Pons (tissue), 1 donor: ENCODE measurements at regions not wholly inside any gene's neighbourhood (a gene's known extent, or its start where the extent isn't known, plus 50 kb on each side); places are given as distances from the start of the nearest gene placed in this dataset.
A peak's percentile ranks its signal among the peaks of the same experiment; 100 is the strongest.
"Not testable (repeated sequence)": the region's sequence is repeated elsewhere in the genome, so short reads cannot be mapped to it uniquely, and the experiment has no call there.

Experiments
- DNase-seq: peaks from one replicate; pipeline ENCODE4 v3.0.0-alpha.2; 2016; ENCODE audit warnings: low spot score

DNA sequence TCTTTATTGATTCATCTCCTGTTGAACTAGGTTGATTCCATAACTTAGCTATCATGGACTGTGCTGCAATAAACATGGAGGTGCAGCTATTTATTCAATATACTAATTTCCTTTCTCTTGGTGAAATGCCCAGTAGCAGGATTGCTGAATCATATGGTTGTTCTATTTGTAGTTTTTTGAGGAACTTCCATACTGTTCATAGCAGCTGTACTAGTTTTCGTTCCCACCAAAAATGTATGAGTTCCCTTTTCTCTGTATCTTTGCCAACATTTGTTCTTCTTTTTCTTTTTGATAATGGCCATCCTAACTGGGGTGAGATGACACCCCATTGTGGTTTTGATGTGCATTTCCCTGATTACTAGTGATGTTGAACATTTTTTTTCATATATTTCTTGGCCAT is 87.2 kb upstream of the NAV2 start:
- DNase-seq, result peak; percentile 67

DNA sequence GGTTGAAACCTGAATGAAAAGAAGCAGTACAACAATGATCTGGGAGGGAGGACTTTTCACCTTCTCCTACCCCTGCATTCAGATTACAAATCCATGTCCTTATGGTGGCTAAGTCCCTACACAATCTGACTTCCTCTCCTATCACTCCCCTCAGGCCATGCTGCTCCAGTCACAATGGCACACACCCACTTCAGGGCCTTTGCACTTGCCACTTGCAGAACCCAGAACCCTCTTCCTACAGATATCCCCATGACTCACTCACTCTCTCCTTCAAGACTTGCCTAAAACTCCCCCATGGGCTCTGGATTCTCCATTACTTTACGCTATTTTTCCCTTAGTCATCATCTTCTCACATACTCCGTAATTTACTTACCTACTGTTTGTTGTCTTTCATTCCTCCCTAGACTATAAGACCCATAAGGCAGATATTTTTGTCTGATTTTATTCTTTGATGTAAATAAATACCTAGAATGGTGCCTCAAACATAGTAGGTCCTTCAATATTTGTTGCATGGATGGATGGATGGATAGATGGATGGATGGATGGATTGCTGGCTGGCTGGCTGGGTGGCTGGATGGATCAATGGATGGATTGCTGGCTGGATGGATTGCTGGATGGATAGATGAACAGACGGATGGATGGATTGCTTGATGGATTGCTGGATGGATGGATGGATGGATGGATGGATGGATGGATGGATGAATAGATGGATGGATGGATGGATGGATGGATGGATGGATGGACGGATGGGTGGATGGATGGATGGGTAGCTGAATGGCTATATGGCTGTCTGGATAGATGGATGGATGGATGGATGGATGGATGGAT is 94.7 kb upstream of the NAV2 start:
- no peak for DNase-seq

DNA sequence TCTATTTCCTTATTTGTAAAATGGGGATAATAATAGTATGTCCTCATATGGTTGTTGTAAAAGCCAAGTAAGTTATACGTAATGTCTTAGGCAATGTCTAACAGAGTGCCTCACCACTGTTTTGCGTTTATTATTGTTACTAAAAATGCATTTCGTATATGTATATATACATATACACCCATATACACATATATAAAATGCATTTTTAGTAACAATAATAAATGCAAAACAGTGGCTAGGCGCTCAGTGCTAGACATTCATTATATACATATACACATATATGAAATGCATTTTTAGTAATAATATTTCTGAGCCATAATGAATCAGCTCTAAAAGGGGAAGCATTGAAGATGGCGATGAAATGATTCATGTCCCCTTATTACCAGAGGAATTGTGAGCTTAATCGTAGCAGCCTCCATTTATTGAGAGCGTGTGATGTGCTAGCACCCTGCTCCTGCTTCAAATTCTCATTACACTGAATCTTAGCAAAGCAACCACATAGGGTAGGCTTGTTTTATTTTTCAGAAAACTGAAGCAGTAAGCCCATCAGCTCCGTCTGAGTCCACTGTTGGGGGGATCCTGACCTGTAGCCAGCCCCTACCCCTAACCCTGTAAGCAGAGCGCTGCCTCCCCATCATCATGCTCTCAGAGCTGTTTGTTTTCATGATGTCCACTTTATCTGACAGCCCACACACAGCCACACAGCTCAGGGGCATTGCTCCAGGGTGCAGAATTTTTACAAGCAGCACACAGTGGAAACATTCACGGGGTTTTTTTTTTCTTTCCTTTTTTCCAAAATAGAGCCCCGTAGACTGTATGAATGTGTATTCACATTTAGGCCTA is 97.1 kb upstream of the NAV2 start:
- DNase-seq, result no peak

DNA sequence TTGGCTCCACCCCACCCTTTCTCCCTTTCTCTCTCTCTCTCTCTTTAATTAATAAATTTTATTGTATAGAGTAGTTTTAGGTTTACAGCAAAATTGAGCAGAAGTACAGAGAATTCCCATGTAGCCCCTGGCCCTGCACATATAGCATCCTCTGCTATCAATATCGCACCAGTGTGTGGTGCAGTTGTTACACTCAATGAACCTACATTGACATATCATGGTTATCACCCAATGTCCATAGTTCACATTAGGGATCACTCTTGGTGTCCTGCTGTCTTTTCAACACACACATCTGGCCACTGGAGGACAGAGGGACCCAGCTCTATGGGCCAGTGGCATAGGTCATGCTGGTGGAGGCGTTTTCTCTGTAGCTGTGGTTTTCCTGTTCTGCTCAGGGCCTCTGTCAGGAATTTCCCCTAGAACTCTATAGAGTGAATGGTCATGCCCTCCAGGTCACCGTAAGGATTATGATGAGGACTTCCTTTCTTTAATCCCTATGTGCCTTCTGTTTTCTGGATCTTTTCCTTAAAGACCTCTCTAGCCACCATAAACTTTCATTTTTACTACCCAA is 98.2 kb upstream of the NAV2 start:
- DNase-seq, result peak; percentile 55

DNA sequence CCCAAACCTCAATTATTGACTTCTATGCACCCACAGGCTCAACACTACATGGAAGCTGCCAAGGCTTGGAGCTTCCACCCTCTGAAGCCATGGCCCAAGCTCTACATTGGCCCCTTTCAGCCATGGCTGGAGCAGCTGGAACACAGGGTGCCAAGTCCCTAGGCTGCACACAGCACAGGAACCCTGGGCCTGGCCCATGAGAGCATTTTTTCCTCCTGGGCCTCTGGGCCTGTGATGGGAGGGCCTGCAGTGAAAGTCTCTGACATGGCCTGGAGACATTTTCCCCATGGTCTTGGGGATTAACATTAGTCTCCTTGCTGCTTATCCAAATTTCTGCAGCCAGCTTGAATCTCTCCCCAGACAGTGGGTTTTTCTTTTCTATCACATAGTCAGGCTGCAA is 100.6 kb upstream of the NAV2 start:
- not testable (repeated sequence) for DNase-seq

DNA sequence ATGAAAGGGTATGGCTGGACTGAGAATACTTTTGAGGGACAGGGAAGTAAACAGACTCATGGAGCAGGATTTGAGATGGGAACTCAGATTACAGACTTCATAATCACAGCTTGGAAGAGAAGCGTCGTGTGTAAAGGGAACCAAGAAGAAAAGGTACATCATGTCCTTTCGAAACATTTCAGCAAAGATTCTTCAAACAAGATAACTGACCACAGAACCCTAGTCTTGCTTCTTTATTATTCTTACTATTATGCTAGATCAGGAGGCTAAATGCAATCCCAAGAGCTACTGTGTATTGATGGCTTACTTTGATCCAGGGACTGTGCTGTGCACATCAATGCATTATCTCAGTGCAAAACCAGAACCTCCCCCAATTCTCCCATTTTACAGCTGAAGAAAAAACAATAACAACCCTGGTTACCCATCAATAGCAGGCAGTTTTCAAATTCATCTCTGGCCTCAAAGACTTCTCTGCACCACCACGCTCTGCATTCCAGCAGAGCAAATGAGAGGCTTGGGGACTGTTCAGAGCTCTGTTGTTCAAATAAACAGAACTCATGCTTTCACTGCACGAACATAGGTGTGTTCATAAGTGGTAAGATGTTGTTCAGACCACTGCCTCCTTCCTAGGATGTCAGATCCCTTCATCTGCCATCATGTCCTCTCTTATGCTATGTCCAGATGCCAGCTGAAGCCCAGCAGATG is 104.8 kb upstream of the NAV2 start:
- DNase-seq, result no peak

DNA sequence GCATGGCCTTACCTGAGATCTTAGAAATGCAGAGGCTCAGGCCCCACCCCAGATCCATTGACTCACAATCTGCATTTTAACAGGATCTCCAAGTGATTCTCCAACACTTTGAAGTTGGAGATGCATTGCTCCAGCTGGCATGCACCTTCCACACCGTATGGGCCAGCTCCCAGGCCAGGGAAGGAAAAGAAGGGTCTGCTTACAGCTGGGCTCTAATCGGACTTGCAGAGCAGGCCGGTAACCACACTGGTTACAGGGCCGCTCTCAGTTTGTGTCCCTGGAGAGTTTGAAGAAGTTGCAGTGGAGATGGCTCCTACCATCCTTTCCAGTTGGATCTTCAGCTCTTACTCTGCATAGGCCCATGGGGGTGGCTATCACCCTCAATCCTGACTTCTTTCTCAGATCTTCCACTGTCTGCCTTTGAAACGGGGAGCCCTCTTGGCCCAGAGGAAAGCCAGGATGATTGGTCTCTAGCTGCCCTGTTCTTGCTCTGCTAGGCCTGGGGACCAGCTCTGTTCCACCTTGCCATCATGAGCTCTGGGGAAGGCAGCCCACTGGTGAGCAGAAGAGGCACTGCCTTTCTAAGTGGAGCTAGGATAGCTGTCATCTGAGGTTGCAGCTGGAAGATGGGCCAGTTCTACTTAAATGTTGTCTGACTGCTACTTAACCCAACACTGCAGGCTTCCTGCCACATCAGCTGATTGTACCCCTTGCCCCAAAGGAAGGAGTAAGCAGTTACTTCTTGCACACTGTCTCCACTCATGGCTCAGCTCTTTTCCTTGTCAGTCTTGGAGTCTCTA is 105.6 kb upstream of the NAV2 start:
- no peak for DNase-seq

DNA sequence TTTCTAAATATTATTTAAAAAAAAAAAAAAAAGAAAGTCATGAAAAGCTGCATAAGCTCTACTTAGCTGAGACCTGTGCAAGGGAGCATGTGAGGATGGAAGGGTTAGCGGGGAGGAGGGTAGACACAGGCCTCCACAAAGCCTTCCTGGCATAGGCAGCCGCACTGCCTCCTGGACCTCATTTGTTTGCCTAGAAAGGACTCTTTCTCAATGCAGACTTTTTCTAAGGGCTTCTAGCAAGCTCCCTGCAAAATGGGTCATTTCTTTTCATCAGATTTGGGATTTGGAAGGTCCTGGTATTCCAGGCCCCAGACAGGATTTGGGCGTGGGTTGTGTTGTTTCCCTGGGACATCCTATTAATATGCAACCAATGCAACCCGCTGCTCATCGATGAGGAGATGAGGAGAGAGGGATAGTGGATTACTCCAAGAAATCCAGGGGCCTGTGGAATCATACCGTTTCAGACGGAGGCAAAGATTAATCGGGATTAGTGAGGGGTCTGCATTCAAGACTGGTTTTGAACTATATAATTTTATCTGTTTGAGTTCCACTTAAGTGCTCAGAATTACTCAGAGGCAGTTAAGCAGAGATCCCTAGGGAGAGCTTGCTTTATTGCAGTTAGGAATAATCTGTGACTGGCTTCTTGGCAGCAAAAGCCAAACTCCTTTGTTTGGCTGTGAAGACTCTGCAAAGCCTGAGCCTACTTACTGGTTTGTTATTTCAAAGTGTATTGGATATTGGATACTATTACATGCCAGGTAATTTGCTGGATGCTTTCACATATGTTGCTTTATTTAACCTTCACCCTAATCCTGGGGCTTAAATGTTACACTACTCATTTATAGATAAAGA is 106.9 kb upstream of the NAV2 start:
- peak; percentile 30 for DNase-seq

DNA sequence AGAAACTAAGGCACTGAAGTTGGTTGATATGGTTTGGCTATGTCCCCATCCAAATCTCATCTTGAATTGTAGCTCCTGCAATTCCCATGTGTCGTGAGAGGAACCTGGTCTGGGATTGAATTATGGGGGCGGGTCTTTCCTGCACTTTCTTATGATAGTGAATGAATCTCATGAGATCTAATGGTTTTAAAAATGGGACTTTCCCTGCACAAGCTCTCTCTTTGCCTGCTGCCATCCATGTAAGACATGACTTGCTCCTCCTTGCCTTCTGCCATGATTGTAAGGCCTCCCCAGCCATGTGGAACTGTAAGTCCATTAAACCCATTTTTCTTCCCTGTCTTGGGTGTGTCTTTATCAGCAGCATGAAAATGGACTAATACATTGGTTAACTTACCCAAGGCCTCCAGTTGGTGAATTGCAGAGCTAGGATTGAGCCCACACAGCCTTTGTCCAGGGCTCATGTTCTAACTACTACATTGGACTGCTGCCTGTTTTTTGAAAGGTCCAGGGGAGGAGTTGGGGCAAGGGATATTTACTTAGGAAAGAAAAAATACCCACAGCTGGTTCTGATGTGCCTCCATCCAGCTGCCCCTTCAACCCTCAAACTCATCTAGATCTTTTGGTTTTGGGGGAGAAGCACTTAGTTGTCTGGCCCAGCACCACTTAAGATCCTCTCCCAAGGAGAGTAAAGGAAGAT is 107.8 kb upstream of the NAV2 start:
- no peak for DNase-seq

DNA sequence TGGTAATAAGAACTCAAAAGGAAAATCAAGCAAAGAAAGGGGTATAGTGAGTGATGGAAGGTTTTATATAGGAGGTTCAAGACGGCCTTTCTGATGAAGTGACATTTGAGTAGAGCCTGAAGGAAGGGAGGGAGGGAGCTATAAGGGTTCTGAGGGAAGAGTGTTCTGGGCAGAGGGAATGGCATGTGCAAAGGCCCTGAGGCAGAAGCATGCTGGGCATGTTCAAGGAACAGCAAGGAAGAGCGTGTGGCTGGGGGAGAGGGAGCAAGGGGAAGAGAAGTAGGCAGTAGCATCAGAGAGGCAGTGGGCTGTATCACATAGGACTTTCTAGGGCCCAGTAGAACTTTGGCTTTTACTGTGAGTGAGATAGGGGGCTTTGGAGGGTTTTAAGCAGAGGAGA is 108.9 kb upstream of the NAV2 start:
- no peak for DNase-seq

DNA sequence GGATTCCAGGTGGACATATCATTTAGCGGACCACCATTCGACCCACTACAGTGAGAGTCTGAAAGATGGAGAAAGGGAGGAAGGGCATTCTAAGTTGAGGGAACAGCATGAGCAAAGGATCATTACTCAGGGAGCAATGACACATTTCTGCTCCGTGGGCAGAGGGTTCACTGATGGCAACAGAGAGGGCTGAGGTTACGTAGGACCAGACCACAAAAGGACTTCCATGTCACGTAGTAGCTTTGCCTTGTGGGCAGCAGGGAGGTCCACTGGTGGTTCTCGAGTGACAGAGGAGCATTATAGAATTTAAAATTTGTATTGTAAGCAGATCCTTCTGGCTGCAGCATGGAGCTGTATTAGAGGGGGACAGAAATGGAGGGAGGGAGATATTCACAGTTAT is 109.7 kb upstream of the NAV2 start:
- no peak for DNase-seq

DNA sequence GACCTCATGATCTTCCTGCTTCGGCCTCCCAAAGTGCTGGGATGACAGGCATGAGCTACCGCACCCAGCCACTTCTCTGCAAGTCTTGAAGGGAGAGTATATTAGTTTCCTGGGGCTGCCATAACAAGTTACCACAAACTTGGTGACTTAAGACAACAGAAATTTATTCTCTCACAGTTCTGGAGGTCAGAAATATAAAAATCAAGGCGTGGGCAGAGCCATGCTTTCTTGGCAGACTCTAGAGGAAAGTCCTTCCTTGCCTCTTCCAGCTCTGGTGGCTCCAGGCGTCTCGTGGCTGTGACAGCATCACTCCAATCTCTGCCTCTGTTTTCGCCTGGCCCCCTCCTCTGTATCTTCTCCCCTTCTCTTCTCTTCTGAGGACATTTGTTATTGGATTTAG is 110.2 kb upstream of the NAV2 start:
- DNase-seq, result no peak

DNA sequence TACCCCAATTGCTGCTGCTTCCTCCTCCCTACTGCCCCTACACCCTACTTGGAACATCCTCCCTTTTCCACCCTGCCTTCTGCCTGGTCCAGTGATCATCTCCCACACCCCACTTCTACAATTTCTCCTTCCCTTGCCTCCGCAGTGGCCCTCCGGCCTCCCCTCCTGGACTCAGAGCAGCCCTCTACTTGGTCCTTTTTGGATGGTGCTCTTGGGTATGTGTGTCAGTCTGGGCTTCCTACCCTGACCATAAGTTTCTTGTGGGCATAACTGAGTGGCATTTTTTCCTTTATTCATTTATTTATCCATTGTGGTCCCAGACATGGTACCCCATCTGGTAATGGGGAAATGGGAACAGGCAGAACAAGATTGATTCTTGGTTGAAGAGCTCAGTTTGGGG is 111.4 kb upstream of the NAV2 start:
- DNase-seq, result no peak

DNA sequence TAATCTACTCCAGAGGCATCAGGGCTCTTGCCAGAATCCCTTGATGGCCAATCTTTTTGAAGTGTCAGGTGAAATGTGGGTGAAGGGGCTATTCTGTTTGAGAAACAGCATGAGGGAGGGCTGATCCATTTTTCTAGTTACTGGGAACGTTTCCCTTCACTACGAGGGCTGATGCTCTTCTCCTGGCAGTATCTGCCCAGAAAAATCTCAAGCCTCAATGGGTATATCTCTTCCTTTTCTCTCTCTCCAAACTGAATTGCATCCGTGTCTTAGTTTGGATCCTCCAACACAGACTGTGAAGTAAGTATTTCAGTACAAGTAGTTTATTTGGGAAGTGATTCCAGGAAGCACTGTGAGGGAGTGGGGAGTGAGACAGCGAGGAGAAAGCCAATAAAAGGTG is 113.0 kb upstream of the NAV2 start:
- no peak for DNase-seq

DNA sequence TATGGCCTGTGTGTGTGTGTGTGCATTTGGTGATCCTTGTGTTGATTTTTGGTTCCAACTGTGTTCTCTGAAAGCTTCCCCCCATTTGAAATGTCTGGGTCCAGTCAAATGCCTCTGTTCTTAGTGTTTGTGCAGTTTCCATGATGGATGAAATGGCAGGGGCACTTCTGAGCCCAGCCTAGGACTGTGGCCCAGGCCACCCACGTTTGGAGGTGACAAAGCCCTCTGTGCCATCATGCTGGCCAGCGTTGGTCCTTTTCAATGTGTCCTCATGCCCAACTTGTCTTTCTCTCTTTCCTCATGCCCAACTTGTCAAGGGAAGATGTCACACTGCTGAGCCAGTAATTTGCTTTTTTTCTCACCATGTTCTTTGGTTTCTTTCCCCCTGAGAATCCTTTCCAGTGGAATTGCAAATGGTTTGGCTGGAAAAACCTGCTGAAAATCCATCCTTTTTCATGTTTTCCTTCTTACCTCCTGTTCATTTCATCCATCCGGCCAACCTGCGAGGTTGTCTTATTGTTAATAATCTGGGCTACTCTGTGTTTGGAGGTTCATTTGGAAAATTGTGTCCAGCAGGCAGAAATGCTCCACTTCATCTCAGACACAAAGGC is 113.7 kb upstream of the NAV2 start:
- no peak for DNase-seq

DNA sequence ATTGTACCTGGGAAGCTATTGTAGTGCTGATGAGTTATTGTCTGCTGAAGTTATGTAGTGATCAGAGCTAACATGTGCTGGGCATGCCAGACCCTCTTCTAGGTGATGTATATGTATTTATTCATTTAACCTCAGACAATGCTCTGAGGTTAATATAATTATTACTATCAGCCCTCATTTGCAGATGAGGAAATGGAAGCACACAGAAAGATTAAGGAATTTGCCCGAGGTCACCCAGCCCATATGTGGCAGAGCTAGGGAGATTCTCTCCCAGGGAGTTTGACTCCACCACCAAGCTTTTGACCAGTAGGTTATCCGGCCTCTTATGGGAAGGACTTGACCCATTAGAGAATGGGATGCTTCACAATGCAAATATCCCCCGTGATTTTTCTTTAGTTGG is 114.2 kb upstream of the NAV2 start:
- no peak for DNase-seq

DNA sequence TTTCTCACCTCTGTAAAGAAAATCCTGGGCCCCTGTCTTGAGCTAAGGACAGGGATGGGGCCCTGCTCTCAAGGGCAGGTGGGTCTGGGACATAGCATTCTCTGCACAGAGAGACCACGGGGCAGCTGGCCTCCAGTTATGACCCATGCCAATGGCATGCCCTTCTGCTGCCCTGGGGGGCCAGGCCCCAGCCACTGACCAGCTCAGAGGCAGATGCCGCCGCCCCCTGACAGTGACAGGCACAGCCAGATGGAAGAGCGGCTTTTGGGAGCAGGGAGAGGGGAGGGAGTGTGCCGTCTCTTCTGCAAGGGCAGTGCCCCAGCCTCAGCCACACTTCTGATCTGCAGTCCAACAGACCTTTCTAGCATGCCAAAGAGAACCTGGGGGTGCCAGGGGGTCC is 114.8 kb upstream of the NAV2 start:
- DNase-seq, result no peak

DNA sequence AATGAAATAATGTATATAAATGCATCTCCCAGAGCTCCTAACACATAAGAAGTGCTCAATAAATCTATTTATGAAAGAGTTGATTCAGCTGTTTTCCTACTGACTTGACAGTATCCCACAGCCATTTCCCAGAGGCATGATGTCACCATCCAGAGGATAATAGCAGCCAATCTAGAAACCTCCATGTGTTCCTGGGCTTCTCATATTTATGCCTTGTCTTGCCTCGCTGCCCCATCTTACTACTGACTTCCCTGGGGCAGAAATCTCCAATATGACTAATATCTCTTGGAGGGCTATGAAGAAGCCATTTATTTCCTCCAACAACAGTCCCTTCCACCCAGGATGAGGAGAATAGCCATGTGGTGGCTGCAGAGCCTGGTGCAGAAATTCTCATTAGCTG is 115.4 kb upstream of the NAV2 start:
- no peak for DNase-seq
